Thyroid gland (tissue), 4 donors: ENCODE measurements at regions not wholly inside any gene's neighbourhood (a gene's known extent, or its start where the extent isn't known, plus 50 kb on each side); places are given as distances from the start of the nearest gene placed in this dataset.

Experiments
- CTCF ChIP-seq, 6 experiments: fragments of 200-600 bp in 3 of 6; fragments of 450-650 bp in 3 of 6; sonication (generic) in 3 of 6; IDR thresholded peaks; one replicate each; pipeline ENCODE4 v1.5.1; 2016 to 2019; ENCODE audit warnings: antibody characterized with exemption in 6 of 6, mild to moderate bottlenecking in 2 of 6, inconsistent platforms in 1 of 6, moderate library complexity in 1 of 6
- POLR2A ChIP-seq, 2 donors: fragments of 450-650 bp; IDR thresholded peaks; one replicate each; pipeline ENCODE4 v1.6.1; 2017; ENCODE audit warnings: antibody characterized with exemption in 2 of 2, mild to moderate bottlenecking in 2 of 2, moderate library complexity in 1 of 2

GRCh38 chr20:51174536-51174935 lies 151.6 kb upstream of the KCNG1 start:
- TF ChIP-seq CTCF (IDR thresholded peaks at IDR 0.05): no peak
- TF ChIP-seq POLR2A (IDR thresholded peaks at IDR 0.05): no peak
